Keratinocyte (primary cell): ENCODE measurements at regions not wholly inside any gene's neighbourhood (a gene's known extent, or its start where the extent isn't known, plus 50 kb on each side); places are given as distances from the start of the nearest gene placed in this dataset.

Experiments used
- EZH2 ChIP-seq: IDR thresholded peaks from one replicate; pipeline ENCODE4 v1.6.1; 2012; ENCODE audit warnings: inconsistent platforms, mild to moderate bottlenecking, low read length, moderate library complexity
- TF ChIP-seq, protein P1 (sequence below), 3 experiments: IDR thresholded peaks in 1 of 3; conservative IDR thresholded peaks in 1 of 3; optimal IDR thresholded peaks in 1 of 3; 2 replicates in 2 of 3; 3 replicates in 1 of 3; pipeline versions ENCODE3 to v1.5.1; 2011; ENCODE audit warnings: low read length in 3 of 3, mild to moderate bottlenecking in 3 of 3, moderate library complexity in 2 of 3, control low read depth in 1 of 3, inconsistent platforms in 1 of 3; ENCODE audit not compliant: insufficient read depth in 2 of 3; ENCODE audit errors: extremely low read depth in 1 of 3

DNA sequence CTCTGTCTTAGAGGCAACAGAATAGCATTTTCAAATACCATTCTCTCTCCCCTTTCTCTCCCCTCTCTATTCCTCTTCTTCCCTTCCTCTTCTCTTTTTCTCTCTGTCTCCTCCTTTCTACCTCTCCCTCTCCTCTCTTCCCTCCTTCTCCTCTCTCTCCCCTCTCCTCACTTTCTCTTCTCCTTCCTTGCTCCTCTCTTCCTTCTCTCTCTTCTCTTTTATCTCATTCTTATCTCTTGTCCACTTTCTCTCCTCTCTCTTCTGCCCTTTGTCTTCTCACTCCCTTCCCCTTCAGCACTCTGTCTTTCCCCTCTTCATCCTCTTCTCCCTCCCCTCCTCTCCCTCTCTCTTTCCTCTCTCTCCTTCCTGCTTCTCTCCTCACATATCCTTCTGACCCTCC lies 2265.8 kb upstream of the TENM3 start:
- TF ChIP-seq, protein P1, sequence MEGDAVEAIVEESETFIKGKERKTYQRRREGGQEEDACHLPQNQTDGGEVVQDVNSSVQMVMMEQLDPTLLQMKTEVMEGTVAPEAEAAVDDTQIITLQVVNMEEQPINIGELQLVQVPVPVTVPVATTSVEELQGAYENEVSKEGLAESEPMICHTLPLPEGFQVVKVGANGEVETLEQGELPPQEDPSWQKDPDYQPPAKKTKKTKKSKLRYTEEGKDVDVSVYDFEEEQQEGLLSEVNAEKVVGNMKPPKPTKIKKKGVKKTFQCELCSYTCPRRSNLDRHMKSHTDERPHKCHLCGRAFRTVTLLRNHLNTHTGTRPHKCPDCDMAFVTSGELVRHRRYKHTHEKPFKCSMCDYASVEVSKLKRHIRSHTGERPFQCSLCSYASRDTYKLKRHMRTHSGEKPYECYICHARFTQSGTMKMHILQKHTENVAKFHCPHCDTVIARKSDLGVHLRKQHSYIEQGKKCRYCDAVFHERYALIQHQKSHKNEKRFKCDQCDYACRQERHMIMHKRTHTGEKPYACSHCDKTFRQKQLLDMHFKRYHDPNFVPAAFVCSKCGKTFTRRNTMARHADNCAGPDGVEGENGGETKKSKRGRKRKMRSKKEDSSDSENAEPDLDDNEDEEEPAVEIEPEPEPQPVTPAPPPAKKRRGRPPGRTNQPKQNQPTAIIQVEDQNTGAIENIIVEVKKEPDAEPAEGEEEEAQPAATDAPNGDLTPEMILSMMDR (optimal IDR thresholded peaks at IDR 0.05 in 1 of 3, IDR thresholded peaks at IDR 0.05 in 1 of 3, conservative IDR thresholded peaks at IDR 0.05 in 1 of 3; ENCODE audit: extremely low read depth in 1 of 3, insufficient read depth in 2 of 3, low read length in 3 of 3) = no peak
- no peak for TF ChIP-seq EZH2
